ENCODE measurements at regions not wholly inside any gene's neighbourhood (a gene's known extent, or its start where the extent isn't known, plus 50 kb on each side); places are given as distances from the start of the nearest gene placed in this dataset.

- TF ChIP-seq CTCF (conservative IDR thresholded peaks at IDR 0.05) (no peak), ZFX (IDR thresholded peaks at IDR 0.05) (no peak)
Observed at GRCh38 chr9:81224166-81225081, 464.9 kb downstream of the TLE1 start.

Measured in C4-2B (cell line).